Duodenal mucosa (tissue), 2 donors: ENCODE measurements at regions not wholly inside any gene's neighbourhood (a gene's known extent, or its start where the extent isn't known, plus 50 kb on each side); places are given as distances from the start of the nearest gene placed in this dataset.

Experiments used
- H3K27ac ChIP-seq: one replicate; pipeline ENCODE4 v1.7.0; 2013; ENCODE audit warnings: low read depth, low read length
- H3K27me3 ChIP-seq, 2 donors: one replicate each; pipeline ENCODE4 v1.7.0; 2013; ENCODE audit warnings: low read length in 2 of 2, control low read depth in 1 of 2; ENCODE audit not compliant: insufficient read depth in 2 of 2, control insufficient read depth in 1 of 2
- H3K36me3 ChIP-seq, 2 donors: one replicate each; pipeline ENCODE4 v1.7.0; 2013; ENCODE audit warnings: low read length in 2 of 2, control low read depth in 1 of 2; ENCODE audit not compliant: insufficient read depth in 2 of 2, control insufficient read depth in 1 of 2
- H3K4me1 ChIP-seq, 2 donors: one replicate each; pipeline ENCODE4 v1.7.0; 2013; ENCODE audit warnings: low read length in 2 of 2, control low read depth in 1 of 2; ENCODE audit not compliant: insufficient read depth in 2 of 2, control insufficient read depth in 1 of 2
- H3K4me3 ChIP-seq, 2 donors: one replicate each; pipeline ENCODE4 v1.7.0; 2013; ENCODE audit warnings: low read length in 2 of 2, low read depth in 1 of 2
- H3K9ac ChIP-seq, 2 donors: one replicate each; pipeline ENCODE4 v1.7.0; 2013; ENCODE audit warnings: low read length in 2 of 2, low read depth in 1 of 2
- H3K9me3 ChIP-seq, 2 donors: one replicate each; pipeline ENCODE4 v1.7.0; 2013; ENCODE audit warnings: low read length in 2 of 2, control low read depth in 1 of 2; ENCODE audit not compliant: control insufficient read depth in 1 of 2

DNA sequence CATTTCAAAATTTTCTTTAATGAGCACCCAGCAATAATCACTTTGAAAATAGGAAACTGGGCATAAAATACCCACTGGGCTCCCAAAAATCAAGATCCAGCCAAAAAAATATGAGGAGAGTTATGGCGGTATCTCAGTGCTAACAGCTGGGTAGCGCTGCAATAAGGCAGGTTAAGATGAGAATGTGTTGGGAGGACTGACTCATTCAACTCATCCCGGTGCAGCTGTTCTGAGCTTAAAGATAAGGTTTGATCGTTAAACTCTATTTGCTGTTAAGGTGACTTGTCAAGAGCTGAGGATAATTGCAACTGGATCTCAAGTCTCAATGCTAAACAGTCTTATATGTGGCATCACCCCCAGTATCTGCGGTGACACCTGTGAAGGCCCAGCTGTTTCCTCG, 507.7 kb downstream of the EPM2A start:
- Histone ChIP-seq H3K9me3 (no peaks in the 10 kb centered on the region), H3K27ac (no peak overlapping the region), H3K4me3 (no peak overlapping the region), H3K36me3 (no peaks in the 10 kb centered on the region), H3K9ac (no peak overlapping the region), H3K27me3 (no peaks in the 10 kb centered on the region), H3K4me1 (no peaks in the 10 kb centered on the region)

- H3K4me3 ChIP-seq = no peak overlapping the region
- H3K27me3 ChIP-seq = no peaks in the 10 kb centered on the region
- no peaks in the 10 kb centered on the region for H3K4me1 ChIP-seq
- H3K9me3 ChIP-seq = no peaks in the 10 kb centered on the region
- H3K27ac ChIP-seq = no peak overlapping the region
- no peak overlapping the region for H3K9ac ChIP-seq
- H3K36me3 ChIP-seq = no peaks in the 10 kb centered on the region
Measured at GRCh38 chr6:145228962-145229582, 506.2 kb downstream of the EPM2A start.

GRCh38 chr6:145233955-145234354, 501.4 kb downstream of the EPM2A start:
- H3K4me1 ChIP-seq = no peaks in the 10 kb centered on the region
- H3K9me3 ChIP-seq = no peaks in the 10 kb centered on the region

DNA sequence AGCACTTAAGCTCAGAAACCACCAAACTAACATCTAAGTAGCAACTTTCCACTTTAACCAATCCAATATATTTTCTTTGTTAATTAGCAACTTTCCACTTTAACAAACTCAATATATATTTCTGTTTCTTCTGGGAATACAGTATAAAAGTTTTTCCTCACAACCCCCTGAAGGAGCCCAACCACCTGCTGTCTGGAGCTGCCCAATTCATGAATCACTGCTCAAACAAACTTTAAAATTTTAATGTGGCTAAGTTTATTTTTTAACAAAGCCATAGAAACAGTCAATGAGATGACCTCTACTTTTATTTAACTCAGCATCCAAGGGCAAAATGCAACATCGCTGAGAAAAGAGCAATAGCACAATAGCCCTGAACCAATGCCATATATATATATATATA, 500.1 kb downstream of the EPM2A start:
- Histone ChIP-seq H3K9ac (no peak overlapping the region), H3K4me3 (no peak overlapping the region), H3K27me3 (no peaks in the 10 kb centered on the region), H3K9me3 (no peaks in the 10 kb centered on the region), H3K27ac (no peak overlapping the region), H3K36me3 (no peaks in the 10 kb centered on the region), H3K4me1 (no peaks in the 10 kb centered on the region)

More at GRCh38 chr6:145233955-145234354, 501.4 kb downstream of the EPM2A start:
- H3K27ac ChIP-seq = no peak overlapping the region
- no peak overlapping the region for H3K9ac ChIP-seq
- H3K27me3 ChIP-seq = no peaks in the 10 kb centered on the region
- H3K4me3 ChIP-seq = no peak overlapping the region
- H3K36me3 ChIP-seq = no peaks in the 10 kb centered on the region

DNA sequence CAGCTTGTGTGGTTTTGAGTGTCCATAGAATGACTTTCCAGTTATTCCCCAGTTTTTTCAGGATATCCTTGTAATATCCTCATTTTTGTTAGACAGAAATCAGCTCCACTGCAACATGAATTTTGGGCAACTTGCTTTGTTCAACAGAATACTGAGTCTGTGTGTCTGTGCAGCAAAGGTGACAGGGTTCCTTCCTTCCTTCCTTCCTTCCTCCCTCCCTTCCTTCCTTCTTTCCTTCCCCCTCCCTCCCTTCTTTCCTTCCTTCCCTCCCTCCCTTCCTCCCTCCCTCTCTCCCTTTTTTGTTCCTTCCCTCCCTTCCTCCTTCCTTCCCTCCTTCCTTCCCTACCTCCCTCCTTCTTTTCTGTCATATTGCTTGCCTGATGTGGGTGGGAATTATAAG, 496.5 kb downstream of the EPM2A start:
- Histone ChIP-seq H3K4me1 (no peaks in the 10 kb centered on the region), H3K9ac (no peak overlapping the region), H3K27ac (no peak overlapping the region), H3K9me3 (no peaks in the 10 kb centered on the region), H3K36me3 (no peaks in the 10 kb centered on the region), H3K27me3 (no peaks in the 10 kb centered on the region), H3K4me3 (no peak overlapping the region)

DNA sequence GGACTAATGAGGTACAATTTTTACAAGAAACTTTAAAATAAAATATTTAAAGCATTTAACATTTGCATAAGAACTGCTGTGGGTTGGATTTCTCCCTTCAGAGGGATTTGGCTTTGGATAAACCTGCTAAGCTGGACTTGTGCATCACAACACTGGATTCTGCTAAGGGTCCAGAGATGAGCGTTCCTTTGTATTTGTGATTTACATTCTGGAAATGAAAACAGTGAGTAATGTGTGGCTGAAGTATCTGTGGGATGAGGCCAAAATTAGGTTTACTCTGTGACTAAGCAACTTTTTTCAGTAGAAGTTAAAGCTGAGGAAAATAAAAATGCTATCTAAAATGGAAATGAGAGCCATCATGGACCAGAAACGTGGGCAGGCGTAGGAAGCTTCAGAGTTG, 494.3 kb downstream of the EPM2A start:
- no peak overlapping the region for H3K9ac ChIP-seq
- no peaks in the 10 kb centered on the region for H3K27me3 ChIP-seq
- H3K36me3 ChIP-seq = no peaks in the 10 kb centered on the region
- H3K4me1 ChIP-seq = peaks cover 0 to 11% of the 10 kb centered on the region in 2 donors
- no peak overlapping the region for H3K27ac ChIP-seq
- H3K4me3 ChIP-seq = no peak overlapping the region
- H3K9me3 ChIP-seq = no peaks in the 10 kb centered on the region

GRCh38 chr6:145241721-145242120, 493.6 kb downstream of the EPM2A start:
- no peak overlapping the region for H3K4me3 ChIP-seq
- no peak overlapping the region for H3K27ac ChIP-seq
- H3K36me3 ChIP-seq = no peaks in the 10 kb centered on the region
- H3K27me3 ChIP-seq = no peaks in the 10 kb centered on the region
- no peaks in the 10 kb centered on the region for H3K9me3 ChIP-seq
- peaks cover 0 to 11% of the 10 kb centered on the region in 2 donors for H3K4me1 ChIP-seq
- H3K9ac ChIP-seq = no peak overlapping the region

DNA sequence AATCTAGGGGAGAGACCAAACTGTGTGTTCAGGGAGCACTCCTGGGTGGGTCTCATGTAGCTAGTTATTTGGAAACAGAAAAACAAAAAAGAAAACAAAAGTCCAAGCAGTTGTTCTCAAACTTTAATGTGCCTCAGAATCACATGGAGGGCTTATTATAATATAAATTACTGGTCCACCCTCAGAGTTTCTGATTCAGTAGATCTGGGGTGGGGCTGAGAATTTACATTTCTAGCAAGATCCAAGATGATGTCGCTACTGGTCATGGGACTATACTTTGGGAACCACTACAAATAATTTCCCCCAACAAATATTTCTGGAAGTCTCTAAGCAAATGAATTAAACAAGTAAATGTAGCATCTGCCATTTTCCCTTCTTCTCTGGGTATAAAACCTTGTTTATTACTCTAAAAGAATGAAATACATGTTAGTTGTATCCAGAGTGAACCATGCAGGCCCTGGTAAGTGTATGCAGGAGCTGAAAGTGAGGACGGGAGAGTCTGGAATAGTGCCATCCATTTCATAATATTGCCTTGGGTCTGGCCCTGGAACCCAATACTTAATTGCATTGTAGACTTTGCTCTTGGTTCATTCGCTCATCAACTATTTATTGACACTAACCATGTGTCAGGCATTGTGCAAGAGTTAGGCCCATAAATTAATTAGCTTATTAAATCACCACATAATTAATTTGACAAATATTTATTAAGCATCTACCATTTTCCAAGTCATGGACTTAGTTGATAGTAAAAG, 490.8 kb downstream of the EPM2A start:
- no peaks in the 10 kb centered on the region for H3K36me3 ChIP-seq
- H3K4me1 ChIP-seq = peaks cover 0 to 11% of the 10 kb centered on the region in 2 donors
- no peak overlapping the region for H3K4me3 ChIP-seq
- H3K9ac ChIP-seq = no peak overlapping the region
- no peak overlapping the region for H3K27ac ChIP-seq
- no peaks in the 10 kb centered on the region for H3K27me3 ChIP-seq
- no peaks in the 10 kb centered on the region for H3K9me3 ChIP-seq

DNA sequence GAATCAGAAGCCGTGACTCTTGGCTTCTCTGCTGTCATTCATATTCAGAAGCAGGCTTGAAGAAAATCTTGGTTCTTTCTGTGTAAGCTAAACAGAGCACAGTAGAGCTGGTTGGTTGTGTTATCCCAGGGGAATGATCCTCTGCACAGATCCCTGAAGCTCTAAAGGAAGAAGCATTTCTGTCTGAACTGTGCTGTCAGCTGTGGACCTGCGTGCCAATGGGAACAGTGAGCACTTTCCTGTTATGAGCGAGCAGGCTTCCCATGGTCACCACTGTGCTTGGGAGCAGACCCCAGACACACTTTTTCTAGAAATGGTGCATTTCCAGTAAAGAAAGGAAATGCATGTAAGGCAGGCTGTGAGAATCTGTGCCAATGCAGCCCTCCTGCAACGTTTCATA, 490.2 kb downstream of the EPM2A start:
- no peaks in the 10 kb centered on the region for H3K9me3 ChIP-seq
- peaks cover 0 to 11% of the 10 kb centered on the region in 2 donors for H3K4me1 ChIP-seq
- H3K27me3 ChIP-seq = no peaks in the 10 kb centered on the region
- H3K9ac ChIP-seq = no peak overlapping the region
- no peak overlapping the region for H3K27ac ChIP-seq
- H3K36me3 ChIP-seq = no peaks in the 10 kb centered on the region
- no peak overlapping the region for H3K4me3 ChIP-seq

GRCh38 chr6:145247692-145248419, 487.5 kb downstream of the EPM2A start:
- no peaks in the 10 kb centered on the region for H3K27me3 ChIP-seq
- peaks cover 0 to 11% of the 10 kb centered on the region in 2 donors for H3K4me1 ChIP-seq

More at GRCh38 chr6:145247692-145248419, 487.5 kb downstream of the EPM2A start:
- Histone ChIP-seq H3K27ac (no peak overlapping the region), H3K9me3 (no peaks in the 10 kb centered on the region), H3K4me3 (no peak overlapping the region), H3K9ac (no peak overlapping the region), H3K36me3 (no peaks in the 10 kb centered on the region)
